H1 (cell line): ENCODE measurements at regions not wholly inside any gene's neighbourhood (a gene's known extent, or its start where the extent isn't known, plus 50 kb on each side); places are given as distances from the start of the nearest gene placed in this dataset.

Experiments
- EP300 ChIP-seq, 2 experiments: IDR thresholded peaks; 1 replicate in 1 of 2; 2 replicates in 1 of 2; pipeline ENCODE4 v1.6.1; 2011 to 2012; ENCODE audit warnings: low read depth in 2 of 2, low read length in 2 of 2, mild to moderate bottlenecking in 2 of 2, borderline replicate concordance in 1 of 2, inconsistent platforms in 1 of 2, moderate library complexity in 1 of 2
- NRF1 ChIP-seq: IDR thresholded peaks from 2 replicates; pipeline ENCODE4 v1.6.1; 2011; ENCODE audit warnings: mild to moderate bottlenecking, low read depth, low read length, improper control_type of control experiment
- POLR2A ChIP-seq, 2 experiments: IDR thresholded peaks; 1 replicate in 1 of 2; 2 replicates in 1 of 2; pipeline ENCODE4 v1.6.1; 2011; ENCODE audit warnings: low read depth in 2 of 2, low read length in 2 of 2, mild to moderate bottlenecking in 2 of 2; ENCODE audit errors: control extremely low read depth in 1 of 2
- TF ChIP-seq, protein P1 (sequence below), 3 experiments: IDR thresholded peaks; 1 replicate in 2 of 3; 2 replicates in 1 of 3; pipeline versions ENCODE4 v1.5.1 to v1.6.1; 2011; ENCODE audit warnings: low read length in 3 of 3, mild to moderate bottlenecking in 3 of 3, inconsistent platforms in 2 of 3, low read depth in 1 of 3, moderate library complexity in 1 of 3; ENCODE audit not compliant: insufficient read depth in 1 of 3; ENCODE audit errors: control extremely low read depth in 1 of 3
- TF ChIP-seq, protein P2 (sequence below): IDR thresholded peaks from 2 replicates; pipeline ENCODE4 v1.6.1; 2012; ENCODE audit warnings: inconsistent platforms

DNA sequence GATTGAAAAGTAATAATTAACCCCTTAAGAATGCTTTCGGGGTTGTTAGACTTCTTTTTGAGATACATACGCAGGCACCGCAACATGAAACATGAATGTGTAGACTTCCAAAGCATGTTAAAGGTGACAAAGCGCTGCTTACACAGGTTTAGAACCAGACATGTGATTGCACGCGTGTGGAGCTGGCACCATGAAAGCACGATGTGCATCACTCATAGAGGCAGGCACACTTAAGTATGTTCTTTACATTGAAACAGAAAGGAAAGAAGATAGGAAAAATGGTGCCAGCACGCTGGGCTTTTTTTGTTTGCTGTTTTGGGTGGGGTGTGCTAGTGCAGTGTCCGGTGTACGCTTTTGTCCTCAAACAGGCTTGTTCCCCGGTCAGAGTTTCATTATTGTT, 83.6 kb upstream of the PPARA start:
- TF ChIP-seq, protein P1, sequence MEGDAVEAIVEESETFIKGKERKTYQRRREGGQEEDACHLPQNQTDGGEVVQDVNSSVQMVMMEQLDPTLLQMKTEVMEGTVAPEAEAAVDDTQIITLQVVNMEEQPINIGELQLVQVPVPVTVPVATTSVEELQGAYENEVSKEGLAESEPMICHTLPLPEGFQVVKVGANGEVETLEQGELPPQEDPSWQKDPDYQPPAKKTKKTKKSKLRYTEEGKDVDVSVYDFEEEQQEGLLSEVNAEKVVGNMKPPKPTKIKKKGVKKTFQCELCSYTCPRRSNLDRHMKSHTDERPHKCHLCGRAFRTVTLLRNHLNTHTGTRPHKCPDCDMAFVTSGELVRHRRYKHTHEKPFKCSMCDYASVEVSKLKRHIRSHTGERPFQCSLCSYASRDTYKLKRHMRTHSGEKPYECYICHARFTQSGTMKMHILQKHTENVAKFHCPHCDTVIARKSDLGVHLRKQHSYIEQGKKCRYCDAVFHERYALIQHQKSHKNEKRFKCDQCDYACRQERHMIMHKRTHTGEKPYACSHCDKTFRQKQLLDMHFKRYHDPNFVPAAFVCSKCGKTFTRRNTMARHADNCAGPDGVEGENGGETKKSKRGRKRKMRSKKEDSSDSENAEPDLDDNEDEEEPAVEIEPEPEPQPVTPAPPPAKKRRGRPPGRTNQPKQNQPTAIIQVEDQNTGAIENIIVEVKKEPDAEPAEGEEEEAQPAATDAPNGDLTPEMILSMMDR (IDR thresholded peaks at IDR 0.05; ENCODE audit: control extremely low read depth in 1 of 3, insufficient read depth in 1 of 3, low read depth in 1 of 3, low read length in 3 of 3) = no peak
- TF ChIP-seq POLR2A (IDR thresholded peaks at IDR 0.05; ENCODE audit: control extremely low read depth in 1 of 2, low read depth in 2 of 2, low read length in 2 of 2) (no peak), NRF1 (no peak), EP300 (IDR thresholded peaks at IDR 0.05; ENCODE audit: borderline replicate concordance in 1 of 2, low read depth in 2 of 2, low read length in 2 of 2) (no peak)
- TF ChIP-seq, protein P2, sequence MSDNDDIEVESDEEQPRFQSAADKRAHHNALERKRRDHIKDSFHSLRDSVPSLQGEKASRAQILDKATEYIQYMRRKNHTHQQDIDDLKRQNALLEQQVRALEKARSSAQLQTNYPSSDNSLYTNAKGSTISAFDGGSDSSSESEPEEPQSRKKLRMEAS = no peak
